ENCODE measurements at regions not wholly inside any gene's neighbourhood (a gene's known extent, or its start where the extent isn't known, plus 50 kb on each side); places are given as distances from the start of the nearest gene placed in this dataset.

DNA sequence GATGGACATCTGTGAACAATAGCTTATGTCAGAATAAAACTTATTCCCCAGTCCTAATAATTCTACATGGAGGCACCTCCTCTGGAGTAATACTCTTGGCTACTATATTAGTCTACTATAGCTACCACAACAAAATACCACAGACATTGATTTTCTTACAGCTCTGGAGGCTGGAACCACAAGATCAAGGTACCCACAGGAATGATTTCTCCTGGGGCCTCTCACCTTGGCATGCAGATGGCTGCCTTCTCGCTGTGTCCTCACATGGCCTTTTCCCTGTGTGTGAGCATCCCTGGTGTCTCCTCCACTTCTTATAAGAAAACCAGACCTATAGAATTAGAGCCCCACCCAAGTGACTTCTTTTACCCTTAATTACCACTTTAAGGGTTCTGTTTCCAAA lies 244.3 kb downstream of the BARHL2 start:
- no peak for TF ChIP-seq CTCF (IDR thresholded peaks at IDR 0.05)
- no peak for TF ChIP-seq POLR2A (IDR thresholded peaks at IDR 0.05)
- no peak for TF ChIP-seq POLR2AphosphoS5 (IDR thresholded peaks at IDR 0.05)
- TF ChIP-seq EP300 (IDR thresholded peaks at IDR 0.05): no peak

Measured in sigmoid colon (tissue), 4 donors.